ENCODE measurements at regions not wholly inside any gene's neighbourhood (a gene's known extent, or its start where the extent isn't known, plus 50 kb on each side); places are given as distances from the start of the nearest gene placed in this dataset.

GRCh38 chr2:58313926-58314325 lies 72.8 kb upstream of the FANCL start:
- Histone ChIP-seq H3K4me3 (no peak overlapping the region), H3K27ac (no peak overlapping the region), H3K9me3 (peaks cover 0 to 5% (median 0%) of the 10 kb centered on the region in 11 donors), H3K36me3 (no peaks in the 10 kb centered on the region), H3K27me3 (no peaks in the 10 kb centered on the region), H3K4me1 (no peaks in the 10 kb centered on the region)
- no peak for ATAC-seq
- intact Hi-C loops (cut with DNase I): no loop called here
- 66 to 87% methylated on average over 2 of the region's 2 CpGs for WGBS, 2 donors
- no peak for TF ChIP-seq CTCF (IDR thresholded peaks at IDR 0.05)
- DNase-seq: no peak

DNA sequence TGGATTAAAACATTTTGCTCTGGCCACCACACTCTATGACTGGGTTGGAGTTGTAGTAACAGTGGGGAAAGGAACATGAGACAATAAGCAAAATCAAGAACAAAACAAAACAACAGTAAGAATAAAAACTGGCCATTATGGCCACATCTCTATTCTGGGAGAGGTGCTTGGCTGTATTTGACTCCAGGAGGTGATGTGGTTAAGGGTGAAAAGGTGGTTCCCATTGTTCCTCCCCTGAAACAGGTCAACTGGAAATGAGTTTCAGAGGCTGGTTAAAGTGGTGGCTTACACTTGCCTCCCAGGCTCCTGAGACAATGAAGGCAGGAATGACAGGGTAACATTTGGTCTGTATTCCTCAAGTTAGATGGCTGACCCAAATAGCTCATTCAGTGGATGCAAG lies 67.3 kb upstream of the FANCL start:
- TF ChIP-seq CTCF (IDR thresholded peaks at IDR 0.05): no peak
- no peaks in the 10 kb centered on the region for H3K4me1 ChIP-seq
- ATAC-seq (no peak), DNase-seq (no peak)
- no peaks in the 10 kb centered on the region for H3K27me3 ChIP-seq
- H3K27ac ChIP-seq: no peak overlapping the region
- H3K9me3 ChIP-seq: no peaks in the 10 kb centered on the region
- H3K36me3 ChIP-seq: no peaks in the 10 kb centered on the region
- no peak overlapping the region for H3K4me3 ChIP-seq
- intact Hi-C loops (cut with DNase I): no loop called here

DNA sequence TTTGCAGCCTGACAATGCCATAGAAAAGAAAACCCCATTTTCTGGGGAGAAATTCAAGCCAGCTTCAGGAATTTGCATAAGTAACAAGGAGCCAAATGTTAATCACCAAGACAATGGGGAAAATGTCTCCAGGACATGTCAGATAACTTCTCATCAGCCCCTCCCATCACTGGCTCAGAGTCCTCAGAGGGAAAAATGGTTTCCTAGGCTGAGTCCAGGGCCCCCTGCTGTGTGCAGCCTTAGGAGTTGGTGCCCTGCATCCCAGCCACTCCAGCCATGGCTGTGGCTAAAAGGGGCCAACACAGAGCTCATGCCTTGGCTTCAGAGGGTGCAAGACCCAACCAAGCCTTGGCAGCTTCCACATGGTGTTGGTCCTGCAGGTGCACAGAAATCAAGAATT lies 63.7 kb upstream of the FANCL start:
- intact Hi-C loops (cut with DNase I): no loop called here
- ATAC-seq: no peak
- H3K9me3 ChIP-seq: no peaks in the 10 kb centered on the region
- DNase-seq: no peak
- no peaks in the 10 kb centered on the region for H3K4me1 ChIP-seq
- H3K4me3 ChIP-seq: no peak overlapping the region
- H3K27me3 ChIP-seq: no peaks in the 10 kb centered on the region
- no peak overlapping the region for H3K27ac ChIP-seq
- H3K36me3 ChIP-seq: no peaks in the 10 kb centered on the region
- TF ChIP-seq CTCF (IDR thresholded peaks at IDR 0.05): no peak

GRCh38 chr2:58299123-58299522 lies 58.0 kb upstream of the FANCL start:
- no peaks in the 10 kb centered on the region for H3K36me3 ChIP-seq
- ATAC-seq (no peak), DNase-seq (no peak)
- intact Hi-C loops (cut with DNase I): no loop called here
- WGBS, 2 donors: 83 to 84% methylated on average over 1 of the region's 1 CpG
- no peak overlapping the region for H3K27ac ChIP-seq
- H3K27me3 ChIP-seq: peaks cover 0 to 5% (median 0%) of the 10 kb centered on the region in 7 donors
- TF ChIP-seq CTCF (IDR thresholded peaks at IDR 0.05): no peak
- no peaks in the 10 kb centered on the region for H3K4me1 ChIP-seq
- H3K9me3 ChIP-seq: no peaks in the 10 kb centered on the region
- no peak overlapping the region for H3K4me3 ChIP-seq

DNA sequence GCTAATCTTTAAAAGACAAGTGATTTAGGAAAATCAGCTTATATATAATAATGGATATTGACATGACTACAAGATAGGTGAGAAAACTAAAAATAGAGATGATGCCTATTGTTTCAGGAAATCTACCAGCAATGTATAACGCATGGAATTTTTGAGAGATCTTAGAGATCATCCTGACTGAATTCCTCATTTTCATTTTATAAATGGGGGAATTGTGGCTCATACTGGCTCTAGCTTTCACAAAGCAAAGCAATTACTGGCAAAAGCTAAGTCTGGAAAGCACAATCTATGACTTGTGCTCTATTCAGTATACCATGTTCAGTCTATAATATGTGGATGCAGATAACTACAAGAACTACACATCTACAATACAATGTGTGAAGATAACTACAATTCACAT lies 51.9 kb upstream of the FANCL start:
- no peak for ATAC-seq
- H3K36me3 ChIP-seq: no peaks in the 10 kb centered on the region
- H3K9me3 ChIP-seq: no peaks in the 10 kb centered on the region
- no peaks in the 10 kb centered on the region for H3K4me1 ChIP-seq
- no peak for TF ChIP-seq CTCF (IDR thresholded peaks at IDR 0.05)
- H3K27me3 ChIP-seq: peaks cover 0 to 5% (median 3%) of the 10 kb centered on the region in 7 donors
- 61 to 88% methylated on average over 1 of the region's 1 CpG for WGBS, 2 donors
- no peak for DNase-seq
- intact Hi-C loops (cut with DNase I): no loop called here
- no peak overlapping the region for H3K27ac ChIP-seq
- no peak overlapping the region for H3K4me3 ChIP-seq

Data from heart right ventricle (tissue), 16 donors.